ENCODE measurements at regions not wholly inside any gene's neighbourhood (a gene's known extent, or its start where the extent isn't known, plus 50 kb on each side); places are given as distances from the start of the nearest gene placed in this dataset.

DNA sequence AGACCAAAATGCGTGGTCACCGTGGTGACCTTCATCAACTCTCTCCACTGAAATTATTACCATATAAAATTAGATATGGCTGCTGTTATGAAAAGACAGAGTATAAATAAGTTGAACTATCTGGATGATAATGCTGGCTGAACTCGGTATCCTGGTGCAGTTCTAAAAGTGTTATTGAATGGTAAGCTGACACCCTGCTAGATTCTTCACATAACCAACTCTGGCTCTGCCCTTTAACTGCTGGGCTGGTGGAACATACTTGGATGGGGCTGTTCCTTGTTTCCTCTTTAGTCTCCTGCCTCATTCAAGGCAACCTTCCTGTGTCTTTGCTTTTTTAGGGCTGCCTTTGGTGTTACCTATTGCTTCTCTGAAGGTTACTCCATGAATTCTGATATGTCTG is 106.9 kb downstream of the FGF9 start:
- ATAC-seq, result no peak
- no peak overlapping the region for H3K4me3 ChIP-seq
- no peaks in the 10 kb centered on the region for H3F3A ChIP-seq (replicated peaks; ENCODE audit: low read depth)
- no peaks in the 10 kb centered on the region for H3K4me1 Mint-ChIP-seq
- no peaks in the 10 kb centered on the region for H3K36me3 ChIP-seq (ENCODE audit: insufficient read depth)
- no peaks in the 10 kb centered on the region for H3K79me2 ChIP-seq (replicated peaks; ENCODE audit: insufficient read depth)
- peaks cover 18% of the 10 kb centered on the region for H3K9me2 ChIP-seq (ENCODE audit: insufficient read depth)
- no peak for DNase-seq (ENCODE audit: low spot score)
- H3K9me3 Mint-ChIP-seq, result no peaks in the 10 kb centered on the region
- H3K27me3 ChIP-seq (ENCODE audit: insufficient read depth), result no peaks in the 10 kb centered on the region
- no peak overlapping the region for H3K27ac Mint-ChIP-seq
- no peaks in the 10 kb centered on the region for H3K36me3 Mint-ChIP-seq (ENCODE audit: low read depth)
- no peak overlapping the region for H3K4me2 ChIP-seq
- no peak overlapping the region for H3K27ac ChIP-seq (ENCODE audit: low read depth)
- no peak overlapping the region for H2AFZ ChIP-seq
- no peaks in the 10 kb centered on the region for H4K20me1 ChIP-seq (replicated peaks; ENCODE audit: insufficient read depth)
- no peak overlapping the region for H3K4me3 Mint-ChIP-seq
- TF ChIP-seq NANOG (IDR thresholded peaks at IDR 0.05; ENCODE audit: borderline replicate concordance) (no peak), STAT1 (IDR thresholded peaks at IDR 0.05; ENCODE audit: unreplicated experiment) (no peak), POLR2AphosphoS5 (IDR thresholded peaks at IDR 0.05; ENCODE audit: low read depth) (no peak), CREB1 (CRISPR knock-in tag; IDR thresholded peaks at IDR 0.05; ENCODE audit: low read depth) (no peak), EZH2 (IDR thresholded peaks at IDR 0.05; ENCODE audit: low read depth, unreplicated experiment) (no peak), JUNB (IDR thresholded peaks at IDR 0.05; ENCODE audit: unreplicated experiment) (no peak), ZNF331 (CRISPR knock-in tag; IDR thresholded peaks at IDR 0.05; ENCODE audit: low read depth) (no peak), ZNF114 (CRISPR knock-in tag; IDR thresholded peaks at IDR 0.05) (no peak), EZH2phosphoT487 (IDR thresholded peaks at IDR 0.05; ENCODE audit: unreplicated experiment) (no peak)
- TF ChIP-seq, protein P1, sequence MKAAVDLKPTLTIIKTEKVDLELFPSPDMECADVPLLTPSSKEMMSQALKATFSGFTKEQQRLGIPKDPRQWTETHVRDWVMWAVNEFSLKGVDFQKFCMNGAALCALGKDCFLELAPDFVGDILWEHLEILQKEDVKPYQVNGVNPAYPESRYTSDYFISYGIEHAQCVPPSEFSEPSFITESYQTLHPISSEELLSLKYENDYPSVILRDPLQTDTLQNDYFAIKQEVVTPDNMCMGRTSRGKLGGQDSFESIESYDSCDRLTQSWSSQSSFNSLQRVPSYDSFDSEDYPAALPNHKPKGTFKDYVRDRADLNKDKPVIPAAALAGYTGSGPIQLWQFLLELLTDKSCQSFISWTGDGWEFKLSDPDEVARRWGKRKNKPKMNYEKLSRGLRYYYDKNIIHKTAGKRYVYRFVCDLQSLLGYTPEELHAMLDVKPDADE (IDR thresholded peaks at IDR 0.05), result no peak
- TF ChIP-seq, protein P2, sequence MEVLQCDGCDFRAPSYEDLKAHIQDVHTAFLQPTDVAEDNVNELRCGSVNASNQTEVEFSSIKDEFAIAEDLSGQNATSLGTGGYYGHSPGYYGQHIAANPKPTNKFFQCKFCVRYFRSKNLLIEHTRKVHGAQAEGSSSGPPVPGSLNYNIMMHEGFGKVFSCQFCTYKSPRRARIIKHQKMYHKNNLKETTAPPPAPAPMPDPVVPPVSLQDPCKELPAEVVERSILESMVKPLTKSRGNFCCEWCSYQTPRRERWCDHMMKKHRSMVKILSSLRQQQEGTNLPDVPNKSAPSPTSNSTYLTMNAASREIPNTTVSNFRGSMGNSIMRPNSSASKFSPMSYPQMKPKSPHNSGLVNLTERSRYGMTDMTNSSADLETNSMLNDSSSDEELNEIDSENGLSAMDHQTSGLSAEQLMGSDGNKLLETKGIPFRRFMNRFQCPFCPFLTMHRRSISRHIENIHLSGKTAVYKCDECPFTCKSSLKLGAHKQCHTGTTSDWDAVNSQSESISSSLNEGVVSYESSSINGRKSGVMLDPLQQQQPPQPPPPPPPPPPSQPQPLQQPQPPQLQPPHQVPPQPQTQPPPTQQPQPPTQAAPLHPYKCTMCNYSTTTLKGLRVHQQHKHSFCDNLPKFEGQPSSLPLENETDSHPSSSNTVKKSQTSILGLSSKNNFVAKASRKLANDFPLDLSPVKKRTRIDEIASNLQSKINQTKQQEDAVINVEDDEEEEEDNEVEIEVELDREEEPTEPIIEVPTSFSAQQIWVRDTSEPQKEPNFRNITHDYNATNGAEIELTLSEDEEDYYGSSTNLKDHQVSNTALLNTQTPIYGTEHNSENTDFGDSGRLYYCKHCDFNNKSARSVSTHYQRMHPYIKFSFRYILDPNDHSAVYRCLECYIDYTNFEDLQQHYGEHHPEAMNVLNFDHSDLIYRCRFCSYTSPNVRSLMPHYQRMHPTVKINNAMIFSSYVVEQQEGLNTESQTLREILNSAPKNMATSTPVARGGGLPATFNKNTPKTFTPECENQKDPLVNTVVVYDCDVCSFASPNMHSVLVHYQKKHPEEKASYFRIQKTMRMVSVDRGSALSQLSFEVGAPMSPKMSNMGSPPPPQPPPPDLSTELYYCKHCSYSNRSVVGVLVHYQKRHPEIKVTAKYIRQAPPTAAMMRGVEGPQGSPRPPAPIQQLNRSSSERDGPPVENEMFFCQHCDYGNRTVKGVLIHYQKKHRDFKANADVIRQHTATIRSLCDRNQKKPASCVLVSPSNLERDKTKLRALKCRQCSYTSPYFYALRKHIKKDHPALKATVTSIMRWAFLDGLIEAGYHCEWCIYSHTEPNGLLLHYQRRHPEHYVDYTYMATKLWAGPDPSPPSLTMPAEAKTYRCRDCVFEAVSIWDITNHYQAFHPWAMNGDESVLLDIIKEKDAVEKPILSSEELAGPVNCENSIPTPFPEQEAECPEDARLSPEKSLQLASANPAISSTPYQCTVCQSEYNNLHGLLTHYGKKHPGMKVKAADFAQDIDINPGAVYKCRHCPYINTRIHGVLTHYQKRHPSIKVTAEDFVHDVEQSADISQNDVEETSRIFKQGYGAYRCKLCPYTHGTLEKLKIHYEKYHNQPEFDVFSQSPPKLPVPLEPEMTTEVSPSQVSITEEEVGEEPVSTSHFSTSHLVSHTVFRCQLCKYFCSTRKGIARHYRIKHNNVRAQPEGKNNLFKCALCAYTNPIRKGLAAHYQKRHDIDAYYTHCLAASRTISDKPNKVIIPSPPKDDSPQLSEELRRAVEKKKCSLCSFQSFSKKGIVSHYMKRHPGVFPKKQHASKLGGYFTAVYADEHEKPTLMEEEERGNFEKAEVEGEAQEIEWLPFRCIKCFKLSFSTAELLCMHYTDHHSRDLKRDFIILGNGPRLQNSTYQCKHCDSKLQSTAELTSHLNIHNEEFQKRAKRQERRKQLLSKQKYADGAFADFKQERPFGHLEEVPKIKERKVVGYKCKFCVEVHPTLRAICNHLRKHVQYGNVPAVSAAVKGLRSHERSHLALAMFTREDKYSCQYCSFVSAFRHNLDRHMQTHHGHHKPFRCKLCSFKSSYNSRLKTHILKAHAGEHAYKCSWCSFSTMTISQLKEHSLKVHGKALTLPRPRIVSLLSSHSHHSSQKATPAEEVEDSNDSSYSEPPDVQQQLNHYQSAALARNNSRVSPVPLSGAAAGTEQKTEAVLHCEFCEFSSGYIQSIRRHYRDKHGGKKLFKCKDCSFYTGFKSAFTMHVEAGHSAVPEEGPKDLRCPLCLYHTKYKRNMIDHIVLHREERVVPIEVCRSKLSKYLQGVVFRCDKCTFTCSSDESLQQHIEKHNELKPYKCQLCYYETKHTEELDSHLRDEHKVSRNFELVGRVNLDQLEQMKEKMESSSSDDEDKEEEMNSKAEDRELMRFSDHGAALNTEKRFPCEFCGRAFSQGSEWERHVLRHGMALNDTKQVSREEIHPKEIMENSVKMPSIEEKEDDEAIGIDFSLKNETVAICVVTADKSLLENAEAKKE (CRISPR knock-in tag; IDR thresholded peaks at IDR 0.05), result no peak
- TF ChIP-seq, protein P3, sequence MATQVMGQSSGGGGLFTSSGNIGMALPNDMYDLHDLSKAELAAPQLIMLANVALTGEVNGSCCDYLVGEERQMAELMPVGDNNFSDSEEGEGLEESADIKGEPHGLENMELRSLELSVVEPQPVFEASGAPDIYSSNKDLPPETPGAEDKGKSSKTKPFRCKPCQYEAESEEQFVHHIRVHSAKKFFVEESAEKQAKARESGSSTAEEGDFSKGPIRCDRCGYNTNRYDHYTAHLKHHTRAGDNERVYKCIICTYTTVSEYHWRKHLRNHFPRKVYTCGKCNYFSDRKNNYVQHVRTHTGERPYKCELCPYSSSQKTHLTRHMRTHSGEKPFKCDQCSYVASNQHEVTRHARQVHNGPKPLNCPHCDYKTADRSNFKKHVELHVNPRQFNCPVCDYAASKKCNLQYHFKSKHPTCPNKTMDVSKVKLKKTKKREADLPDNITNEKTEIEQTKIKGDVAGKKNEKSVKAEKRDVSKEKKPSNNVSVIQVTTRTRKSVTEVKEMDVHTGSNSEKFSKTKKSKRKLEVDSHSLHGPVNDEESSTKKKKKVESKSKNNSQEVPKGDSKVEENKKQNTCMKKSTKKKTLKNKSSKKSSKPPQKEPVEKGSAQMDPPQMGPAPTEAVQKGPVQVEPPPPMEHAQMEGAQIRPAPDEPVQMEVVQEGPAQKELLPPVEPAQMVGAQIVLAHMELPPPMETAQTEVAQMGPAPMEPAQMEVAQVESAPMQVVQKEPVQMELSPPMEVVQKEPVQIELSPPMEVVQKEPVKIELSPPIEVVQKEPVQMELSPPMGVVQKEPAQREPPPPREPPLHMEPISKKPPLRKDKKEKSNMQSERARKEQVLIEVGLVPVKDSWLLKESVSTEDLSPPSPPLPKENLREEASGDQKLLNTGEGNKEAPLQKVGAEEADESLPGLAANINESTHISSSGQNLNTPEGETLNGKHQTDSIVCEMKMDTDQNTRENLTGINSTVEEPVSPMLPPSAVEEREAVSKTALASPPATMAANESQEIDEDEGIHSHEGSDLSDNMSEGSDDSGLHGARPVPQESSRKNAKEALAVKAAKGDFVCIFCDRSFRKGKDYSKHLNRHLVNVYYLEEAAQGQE (IDR thresholded peaks at IDR 0.05; ENCODE audit: unreplicated experiment), result no peak
- TF ChIP-seq, protein P4, sequence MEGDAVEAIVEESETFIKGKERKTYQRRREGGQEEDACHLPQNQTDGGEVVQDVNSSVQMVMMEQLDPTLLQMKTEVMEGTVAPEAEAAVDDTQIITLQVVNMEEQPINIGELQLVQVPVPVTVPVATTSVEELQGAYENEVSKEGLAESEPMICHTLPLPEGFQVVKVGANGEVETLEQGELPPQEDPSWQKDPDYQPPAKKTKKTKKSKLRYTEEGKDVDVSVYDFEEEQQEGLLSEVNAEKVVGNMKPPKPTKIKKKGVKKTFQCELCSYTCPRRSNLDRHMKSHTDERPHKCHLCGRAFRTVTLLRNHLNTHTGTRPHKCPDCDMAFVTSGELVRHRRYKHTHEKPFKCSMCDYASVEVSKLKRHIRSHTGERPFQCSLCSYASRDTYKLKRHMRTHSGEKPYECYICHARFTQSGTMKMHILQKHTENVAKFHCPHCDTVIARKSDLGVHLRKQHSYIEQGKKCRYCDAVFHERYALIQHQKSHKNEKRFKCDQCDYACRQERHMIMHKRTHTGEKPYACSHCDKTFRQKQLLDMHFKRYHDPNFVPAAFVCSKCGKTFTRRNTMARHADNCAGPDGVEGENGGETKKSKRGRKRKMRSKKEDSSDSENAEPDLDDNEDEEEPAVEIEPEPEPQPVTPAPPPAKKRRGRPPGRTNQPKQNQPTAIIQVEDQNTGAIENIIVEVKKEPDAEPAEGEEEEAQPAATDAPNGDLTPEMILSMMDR (conservative IDR thresholded peaks at IDR 0.05; ENCODE audit: low read depth in 2 of 2), result no peak
- no peaks in the 10 kb centered on the region for H3K27me3 Mint-ChIP-seq (ENCODE audit: insufficient read depth, low read depth, poor library complexity)
- H3K4me1 ChIP-seq (ENCODE audit: insufficient read depth), result no peaks in the 10 kb centered on the region

Data from GM23338 (cell line).